WTC11 (cell line): ENCODE measurements at regions not wholly inside any gene's neighbourhood (a gene's known extent, or its start where the extent isn't known, plus 50 kb on each side); places are given as distances from the start of the nearest gene placed in this dataset.

Experiments used
- ATAC-seq: fragments of 200-7000 bp; cut with Tn5 transposase; 2 replicates; pipeline ENCODE4 v1.10.0; 2021; ENCODE audit warnings: mild to moderate bottlenecking, moderate library complexity
- CTCF ChIA-PET: fragments of 300-600 bp; sonication (Branson Sonifier 250); formaldehyde crosslinking; loops from one replicate; lab custom pipeline; 2021; ENCODE audit warnings: antibody characterized with exemption; lab: Charles Lee
- POLR2A ChIA-PET: fragments of 350-600 bp; sonication (Branson Sonifier 250); formaldehyde crosslinking; loops from one replicate; lab custom pipeline; 2021; ENCODE audit warnings: antibody characterized with exemption; lab: Charles Lee
- DNase-seq: peaks from one replicate; pipeline ENCODE4 v3.0.0; 2021; ENCODE audit warnings: low spot score
- H3K27ac Mint-ChIP-seq: 2 replicates; pipeline ENCODE4 v1.8.0; 2021; ENCODE audit warnings: mixed read lengths
- H3K27me3 Mint-ChIP-seq: 2 replicates; pipeline ENCODE4 v1.8.0; 2021; ENCODE audit warnings: low read depth, mild to moderate bottlenecking, moderate library complexity, mixed read lengths
- H3K36me3 Mint-ChIP-seq: 2 replicates; pipeline ENCODE4 v1.8.0; 2021; ENCODE audit warnings: mixed read lengths
- H3K4me1 Mint-ChIP-seq: 2 replicates; pipeline ENCODE4 v1.8.0; 2022; ENCODE audit warnings: mixed read lengths
- H3K4me3 Mint-ChIP-seq: 2 replicates; pipeline ENCODE4 v1.8.0; 2021; ENCODE audit warnings: mild to moderate bottlenecking, moderate library complexity, mixed read lengths
- H3K9me3 Mint-ChIP-seq: 2 replicates; pipeline ENCODE4 v1.8.0; 2021; ENCODE audit warnings: mixed read lengths
- EMX1 ChIP-seq: fragments of 250-450 bp; sonication (Bioruptor Pico); IDR thresholded peaks from 2 replicates; pipeline ENCODE4 v1.8.0; 2021; ENCODE audit warnings: mild to moderate bottlenecking
- GTF2I ChIP-seq: fragments of 250-450 bp; sonication (Bioruptor Pico); conservative IDR thresholded peaks from 2 replicates; pipeline ENCODE4 v1.4.0; 2021; ENCODE audit warnings: mild to moderate bottlenecking
- HMGA2 ChIP-seq: fragments of 250-450 bp; sonication (Bioruptor Pico); IDR thresholded peaks from 2 replicates; pipeline ENCODE4 v1.4.0; 2021; ENCODE audit warnings: mild to moderate bottlenecking, moderate library complexity
- NFYB ChIP-seq: sonication (generic); formaldehyde crosslinking; conservative IDR thresholded peaks from 2 replicates; pipeline ENCODE4 v1.8.0; 2022; ENCODE audit warnings: low read depth, missing genetic modification reagents
- NR1H2 ChIP-seq: sonication (generic); formaldehyde crosslinking; IDR thresholded peaks from 2 replicates; pipeline ENCODE4 v1.9.0; 2021; ENCODE audit warnings: mild to moderate bottlenecking, moderate library complexity, missing genetic modification reagents
- NR2C2 ChIP-seq: sonication (generic); formaldehyde crosslinking; IDR thresholded peaks from 2 replicates; pipeline ENCODE4 v1.8.0; 2022; ENCODE audit warnings: mild to moderate bottlenecking, missing genetic modification reagents
- NR3C1 ChIP-seq: sonication (generic); formaldehyde crosslinking; conservative IDR thresholded peaks from 2 replicates; pipeline ENCODE4 v1.8.1; 2023; ENCODE audit warnings: low read depth, mild to moderate bottlenecking, missing genetic modification reagents
- SMAD3 ChIP-seq: sonication (generic); formaldehyde crosslinking; IDR thresholded peaks from 2 replicates; pipeline ENCODE4 v1.8.0; 2022; ENCODE audit warnings: missing genetic modification reagents, mild to moderate bottlenecking, borderline replicate concordance
- ZNF138 ChIP-seq: sonication (generic); formaldehyde crosslinking; conservative IDR thresholded peaks from 2 replicates; pipeline ENCODE4 v1.8.1; 2022; ENCODE audit warnings: mild to moderate bottlenecking, moderate library complexity, missing genetic modification reagents
- ZNF317 ChIP-seq: sonication (generic); formaldehyde crosslinking; IDR thresholded peaks from 2 replicates; pipeline ENCODE4 v1.8.1; 2023; ENCODE audit warnings: low read depth, mild to moderate bottlenecking, moderate library complexity, missing genetic modification reagents, borderline replicate concordance
- TF ChIP-seq, protein P1 (sequence below): sonication (generic); formaldehyde crosslinking; IDR thresholded peaks from 2 replicates; pipeline ENCODE4 v1.8.0; 2022; ENCODE audit warnings: missing genetic modification reagents
- TF ChIP-seq, protein P2 (sequence below): fragments of 250-450 bp; sonication (Bioruptor Pico); IDR thresholded peaks from 2 replicates; pipeline ENCODE4 v1.9.0; 2021; ENCODE audit warnings: mild to moderate bottlenecking
- TF ChIP-seq, protein P3 (sequence below): sonication (generic); formaldehyde crosslinking; IDR thresholded peaks from 2 replicates; pipeline ENCODE4 v1.8.1; 2023; ENCODE audit warnings: mild to moderate bottlenecking, missing genetic modification reagents, moderate library complexity
- TF ChIP-seq, protein P4 (sequence below): fragments of 200-600 bp; IDR thresholded peaks from 2 replicates; pipeline ENCODE4 v1.8.0; 2022; ENCODE audit warnings: antibody characterized with exemption
- TF ChIP-seq, protein P5 (sequence below): sonication (generic); formaldehyde crosslinking; conservative IDR thresholded peaks from 2 replicates; pipeline ENCODE4 v1.8.1; 2022; ENCODE audit warnings: mild to moderate bottlenecking, missing genetic modification reagents
- TF ChIP-seq, protein P6 (sequence below): sonication (generic); formaldehyde crosslinking; IDR thresholded peaks from 2 replicates; pipeline ENCODE4 v1.8.1; 2022; ENCODE audit warnings: missing genetic modification reagents, borderline replicate concordance

DNA sequence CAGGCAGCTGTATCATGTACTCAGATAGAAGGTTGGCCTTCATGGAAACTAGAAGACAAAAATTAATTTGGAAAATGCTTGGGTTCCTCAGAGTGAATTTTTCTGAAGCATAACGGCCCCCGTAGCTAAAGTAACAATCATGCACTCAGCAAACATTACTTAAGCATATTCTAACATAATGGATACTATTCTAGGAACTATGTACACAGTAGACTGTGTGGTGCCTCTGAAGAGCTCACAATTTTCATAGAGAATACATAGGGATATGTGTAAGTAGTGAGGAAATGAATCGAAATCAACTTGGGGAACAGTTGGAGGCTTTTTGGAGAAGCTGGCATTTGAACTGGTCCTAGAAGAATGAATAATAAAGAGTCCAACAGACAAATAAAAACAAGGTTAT lies 1045.0 kb downstream of the GLUD2 start (continued):
- TF ChIP-seq, protein P1, sequence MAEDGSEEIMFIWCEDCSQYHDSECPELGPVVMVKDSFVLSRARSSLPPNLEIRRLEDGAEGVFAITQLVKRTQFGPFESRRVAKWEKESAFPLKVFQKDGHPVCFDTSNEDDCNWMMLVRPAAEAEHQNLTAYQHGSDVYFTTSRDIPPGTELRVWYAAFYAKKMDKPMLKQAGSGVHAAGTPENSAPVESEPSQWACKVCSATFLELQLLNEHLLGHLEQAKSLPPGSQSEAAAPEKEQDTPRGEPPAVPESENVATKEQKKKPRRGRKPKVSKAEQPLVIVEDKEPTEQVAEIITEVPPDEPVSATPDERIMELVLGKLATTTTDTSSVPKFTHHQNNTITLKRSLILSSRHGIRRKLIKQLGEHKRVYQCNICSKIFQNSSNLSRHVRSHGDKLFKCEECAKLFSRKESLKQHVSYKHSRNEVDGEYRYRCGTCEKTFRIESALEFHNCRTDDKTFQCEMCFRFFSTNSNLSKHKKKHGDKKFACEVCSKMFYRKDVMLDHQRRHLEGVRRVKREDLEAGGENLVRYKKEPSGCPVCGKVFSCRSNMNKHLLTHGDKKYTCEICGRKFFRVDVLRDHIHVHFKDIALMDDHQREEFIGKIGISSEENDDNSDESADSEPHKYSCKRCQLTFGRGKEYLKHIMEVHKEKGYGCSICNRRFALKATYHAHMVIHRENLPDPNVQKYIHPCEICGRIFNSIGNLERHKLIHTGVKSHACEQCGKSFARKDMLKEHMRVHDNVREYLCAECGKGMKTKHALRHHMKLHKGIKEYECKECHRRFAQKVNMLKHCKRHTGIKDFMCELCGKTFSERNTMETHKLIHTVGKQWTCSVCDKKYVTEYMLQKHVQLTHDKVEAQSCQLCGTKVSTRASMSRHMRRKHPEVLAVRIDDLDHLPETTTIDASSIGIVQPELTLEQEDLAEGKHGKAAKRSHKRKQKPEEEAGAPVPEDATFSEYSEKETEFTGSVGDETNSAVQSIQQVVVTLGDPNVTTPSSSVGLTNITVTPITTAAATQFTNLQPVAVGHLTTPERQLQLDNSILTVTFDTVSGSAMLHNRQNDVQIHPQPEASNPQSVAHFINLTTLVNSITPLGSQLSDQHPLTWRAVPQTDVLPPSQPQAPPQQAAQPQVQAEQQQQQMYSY (CRISPR knock-in tag) = no peak
- TF ChIP-seq, protein P2, sequence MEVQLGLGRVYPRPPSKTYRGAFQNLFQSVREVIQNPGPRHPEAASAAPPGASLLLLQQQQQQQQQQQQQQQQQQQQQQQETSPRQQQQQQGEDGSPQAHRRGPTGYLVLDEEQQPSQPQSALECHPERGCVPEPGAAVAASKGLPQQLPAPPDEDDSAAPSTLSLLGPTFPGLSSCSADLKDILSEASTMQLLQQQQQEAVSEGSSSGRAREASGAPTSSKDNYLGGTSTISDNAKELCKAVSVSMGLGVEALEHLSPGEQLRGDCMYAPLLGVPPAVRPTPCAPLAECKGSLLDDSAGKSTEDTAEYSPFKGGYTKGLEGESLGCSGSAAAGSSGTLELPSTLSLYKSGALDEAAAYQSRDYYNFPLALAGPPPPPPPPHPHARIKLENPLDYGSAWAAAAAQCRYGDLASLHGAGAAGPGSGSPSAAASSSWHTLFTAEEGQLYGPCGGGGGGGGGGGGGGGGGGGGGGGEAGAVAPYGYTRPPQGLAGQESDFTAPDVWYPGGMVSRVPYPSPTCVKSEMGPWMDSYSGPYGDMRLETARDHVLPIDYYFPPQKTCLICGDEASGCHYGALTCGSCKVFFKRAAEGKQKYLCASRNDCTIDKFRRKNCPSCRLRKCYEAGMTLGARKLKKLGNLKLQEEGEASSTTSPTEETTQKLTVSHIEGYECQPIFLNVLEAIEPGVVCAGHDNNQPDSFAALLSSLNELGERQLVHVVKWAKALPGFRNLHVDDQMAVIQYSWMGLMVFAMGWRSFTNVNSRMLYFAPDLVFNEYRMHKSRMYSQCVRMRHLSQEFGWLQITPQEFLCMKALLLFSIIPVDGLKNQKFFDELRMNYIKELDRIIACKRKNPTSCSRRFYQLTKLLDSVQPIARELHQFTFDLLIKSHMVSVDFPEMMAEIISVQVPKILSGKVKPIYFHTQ (CRISPR knock-in tag) = no peak

DNA sequence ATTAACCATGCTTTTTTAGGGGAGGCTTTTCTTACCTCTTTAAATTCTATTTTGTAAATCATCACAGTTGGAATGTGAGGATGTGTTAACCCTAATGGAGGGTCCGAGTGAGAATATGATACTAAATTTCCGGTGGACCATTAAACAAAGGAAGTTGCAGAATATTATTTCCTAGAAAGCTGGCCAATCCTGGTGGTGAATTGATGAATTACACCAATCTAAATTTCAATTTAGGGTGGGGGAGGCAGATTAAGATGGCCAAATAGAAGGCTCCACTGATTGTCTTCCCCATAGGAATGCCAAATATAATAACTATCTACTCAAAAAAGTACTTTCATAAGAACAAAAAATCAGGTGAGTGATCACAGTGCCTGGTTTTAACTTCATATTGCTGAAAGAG lies 1045.6 kb downstream of the GLUD2 start:
- no peaks in the 10 kb centered on the region; the same call in 1 of the 2 replicates for H3K27me3 Mint-ChIP-seq
- H3K27ac Mint-ChIP-seq = no peak overlapping the region
- TF ChIP-seq NR3C1 (CRISPR knock-in tag) = no peak
- no peak for TF ChIP-seq ZNF317 (CRISPR knock-in tag)
- TF ChIP-seq, protein P3, sequence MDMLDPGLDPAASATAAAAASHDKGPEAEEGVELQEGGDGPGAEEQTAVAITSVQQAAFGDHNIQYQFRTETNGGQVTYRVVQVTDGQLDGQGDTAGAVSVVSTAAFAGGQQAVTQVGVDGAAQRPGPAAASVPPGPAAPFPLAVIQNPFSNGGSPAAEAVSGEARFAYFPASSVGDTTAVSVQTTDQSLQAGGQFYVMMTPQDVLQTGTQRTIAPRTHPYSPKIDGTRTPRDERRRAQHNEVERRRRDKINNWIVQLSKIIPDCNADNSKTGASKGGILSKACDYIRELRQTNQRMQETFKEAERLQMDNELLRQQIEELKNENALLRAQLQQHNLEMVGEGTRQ = no peak
- no peak for TF ChIP-seq ZNF138 (CRISPR knock-in tag)
- no peak for TF ChIP-seq GTF2I
- TF ChIP-seq, protein P4, sequence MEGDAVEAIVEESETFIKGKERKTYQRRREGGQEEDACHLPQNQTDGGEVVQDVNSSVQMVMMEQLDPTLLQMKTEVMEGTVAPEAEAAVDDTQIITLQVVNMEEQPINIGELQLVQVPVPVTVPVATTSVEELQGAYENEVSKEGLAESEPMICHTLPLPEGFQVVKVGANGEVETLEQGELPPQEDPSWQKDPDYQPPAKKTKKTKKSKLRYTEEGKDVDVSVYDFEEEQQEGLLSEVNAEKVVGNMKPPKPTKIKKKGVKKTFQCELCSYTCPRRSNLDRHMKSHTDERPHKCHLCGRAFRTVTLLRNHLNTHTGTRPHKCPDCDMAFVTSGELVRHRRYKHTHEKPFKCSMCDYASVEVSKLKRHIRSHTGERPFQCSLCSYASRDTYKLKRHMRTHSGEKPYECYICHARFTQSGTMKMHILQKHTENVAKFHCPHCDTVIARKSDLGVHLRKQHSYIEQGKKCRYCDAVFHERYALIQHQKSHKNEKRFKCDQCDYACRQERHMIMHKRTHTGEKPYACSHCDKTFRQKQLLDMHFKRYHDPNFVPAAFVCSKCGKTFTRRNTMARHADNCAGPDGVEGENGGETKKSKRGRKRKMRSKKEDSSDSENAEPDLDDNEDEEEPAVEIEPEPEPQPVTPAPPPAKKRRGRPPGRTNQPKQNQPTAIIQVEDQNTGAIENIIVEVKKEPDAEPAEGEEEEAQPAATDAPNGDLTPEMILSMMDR = 0 out of 2 replicates have a peak, but pooled peaks have one; percentile 13
- TF ChIP-seq SMAD3 (CRISPR knock-in tag) = no peak
- TF ChIP-seq, protein P5, sequence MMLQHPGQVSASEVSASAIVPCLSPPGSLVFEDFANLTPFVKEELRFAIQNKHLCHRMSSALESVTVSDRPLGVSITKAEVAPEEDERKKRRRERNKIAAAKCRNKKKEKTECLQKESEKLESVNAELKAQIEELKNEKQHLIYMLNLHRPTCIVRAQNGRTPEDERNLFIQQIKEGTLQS (CRISPR knock-in tag) = no peak
- H3K9me3 Mint-ChIP-seq = peaks cover 21% of the 10 kb centered on the region
- H3K4me1 Mint-ChIP-seq = no peaks in the 10 kb centered on the region
- ChIA-PET CTCF (no interaction called here), POLR2A (no interaction called here)
- no peak for DNase-seq
- H3K4me3 Mint-ChIP-seq = no peak overlapping the region
- no peak for ATAC-seq
- H3K36me3 Mint-ChIP-seq = peaks cover 16% of the 10 kb centered on the region

DNA sequence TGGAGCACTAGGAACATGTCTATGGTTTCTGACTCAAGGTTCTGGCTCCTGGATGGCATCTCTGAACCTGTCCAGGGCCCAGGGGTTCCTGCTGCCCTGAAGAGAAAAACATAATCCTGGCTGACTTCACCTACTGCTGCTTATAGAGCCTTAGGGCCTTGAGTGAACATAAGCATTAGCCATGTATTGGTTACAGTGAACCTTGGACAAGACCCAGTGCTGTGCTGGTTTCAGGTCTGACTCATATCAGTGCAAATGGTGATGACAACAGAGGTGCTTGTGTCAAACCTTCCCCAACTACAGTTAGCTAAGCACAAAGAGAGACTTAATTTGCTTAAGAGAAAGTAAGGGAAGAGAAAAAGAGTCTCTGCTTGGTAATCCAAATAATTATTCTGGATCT lies 1047.2 kb downstream of the GLUD2 start:
- Mint-ChIP-seq H3K4me1 (no peaks in the 10 kb centered on the region), H3K9me3 (peaks cover 37% of the 10 kb centered on the region), H3K27me3 (no peaks in the 10 kb centered on the region; the same call in 1 of the 2 replicates), H3K36me3 (peaks cover 28% of the 10 kb centered on the region)
- ATAC-seq (no peak), DNase-seq (no peak)
- POLR2A ChIA-PET = no interaction called here
- CTCF ChIA-PET = no interaction called here
- TF ChIP-seq HMGA2 (CRISPR knock-in tag) (no peak), NR1H2 (CRISPR knock-in tag) (no peak), NR2C2 (CRISPR knock-in tag) (no peak), NFYB (no peak), EMX1 (CRISPR knock-in tag) (no peak)
- TF ChIP-seq, protein P5 (CRISPR knock-in tag) = no peak
- TF ChIP-seq, protein P6, sequence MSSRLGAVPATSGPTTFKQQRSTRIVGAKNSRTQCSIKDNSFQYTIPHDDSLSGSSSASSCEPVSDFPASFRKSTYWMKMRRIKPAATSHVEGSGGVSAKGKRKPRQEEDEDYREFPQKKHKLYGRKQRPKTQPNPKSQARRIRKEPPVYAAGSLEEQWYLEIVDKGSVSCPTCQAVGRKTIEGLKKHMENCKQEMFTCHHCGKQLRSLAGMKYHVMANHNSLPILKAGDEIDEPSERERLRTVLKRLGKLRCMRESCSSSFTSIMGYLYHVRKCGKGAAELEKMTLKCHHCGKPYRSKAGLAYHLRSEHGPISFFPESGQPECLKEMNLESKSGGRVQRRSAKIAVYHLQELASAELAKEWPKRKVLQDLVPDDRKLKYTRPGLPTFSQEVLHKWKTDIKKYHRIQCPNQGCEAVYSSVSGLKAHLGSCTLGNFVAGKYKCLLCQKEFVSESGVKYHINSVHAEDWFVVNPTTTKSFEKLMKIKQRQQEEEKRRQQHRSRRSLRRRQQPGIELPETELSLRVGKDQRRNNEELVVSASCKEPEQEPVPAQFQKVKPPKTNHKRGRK (CRISPR knock-in tag) = no peak
- TF ChIP-seq, all 79 proteins: peak for 0
- Mint-ChIP-seq H3K4me3 (no peak overlapping the region), H3K27ac (no peak overlapping the region)
